ENCODE measurements at regions not wholly inside any gene's neighbourhood (a gene's known extent, or its start where the extent isn't known, plus 50 kb on each side); places are given as distances from the start of the nearest gene placed in this dataset.

DNA sequence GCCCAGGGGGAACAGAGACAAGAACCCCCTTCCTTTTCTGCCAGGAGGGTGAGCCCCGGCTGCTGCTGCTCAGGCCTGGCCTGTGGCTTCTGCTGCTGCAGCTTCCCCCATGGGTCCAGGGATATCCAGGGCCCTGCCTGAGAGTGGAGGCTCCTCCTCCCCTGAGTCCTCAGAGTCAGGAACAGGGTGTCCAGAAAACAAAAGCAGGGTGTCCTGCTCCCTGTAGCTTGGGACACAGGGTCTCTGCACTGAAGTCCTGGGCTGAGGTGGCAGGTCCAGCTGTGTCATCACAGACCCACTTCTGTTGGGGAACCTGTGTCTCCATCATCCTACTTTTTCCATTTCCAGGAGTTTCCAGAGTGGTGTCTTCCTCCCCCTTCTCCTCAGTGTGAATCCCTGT lies 76.1 kb downstream of the ZNF280B start:
- Histone ChIP-seq H3K27me3 (ENCODE audit: control insufficient read depth, insufficient read depth, low read length) (no peaks in the 10 kb centered on the region), H3K36me3 (ENCODE audit: control insufficient read depth, insufficient read depth, low read length) (no peaks in the 10 kb centered on the region), H3K9ac (no peak overlapping the region), H2AFZ (no peak overlapping the region), H3K27ac (no peak overlapping the region), H3K4me2 (ENCODE audit: low read length) (no peak overlapping the region), H3K4me3 (ENCODE audit: low read depth, low read length) (no peak overlapping the region), H3K9me3 (ENCODE audit: control insufficient read depth, low read length) (no peaks in the 10 kb centered on the region), H3K4me1 (no peaks in the 10 kb centered on the region), H3K79me2 (no peaks in the 10 kb centered on the region)
- TF ChIP-seq, protein P1, sequence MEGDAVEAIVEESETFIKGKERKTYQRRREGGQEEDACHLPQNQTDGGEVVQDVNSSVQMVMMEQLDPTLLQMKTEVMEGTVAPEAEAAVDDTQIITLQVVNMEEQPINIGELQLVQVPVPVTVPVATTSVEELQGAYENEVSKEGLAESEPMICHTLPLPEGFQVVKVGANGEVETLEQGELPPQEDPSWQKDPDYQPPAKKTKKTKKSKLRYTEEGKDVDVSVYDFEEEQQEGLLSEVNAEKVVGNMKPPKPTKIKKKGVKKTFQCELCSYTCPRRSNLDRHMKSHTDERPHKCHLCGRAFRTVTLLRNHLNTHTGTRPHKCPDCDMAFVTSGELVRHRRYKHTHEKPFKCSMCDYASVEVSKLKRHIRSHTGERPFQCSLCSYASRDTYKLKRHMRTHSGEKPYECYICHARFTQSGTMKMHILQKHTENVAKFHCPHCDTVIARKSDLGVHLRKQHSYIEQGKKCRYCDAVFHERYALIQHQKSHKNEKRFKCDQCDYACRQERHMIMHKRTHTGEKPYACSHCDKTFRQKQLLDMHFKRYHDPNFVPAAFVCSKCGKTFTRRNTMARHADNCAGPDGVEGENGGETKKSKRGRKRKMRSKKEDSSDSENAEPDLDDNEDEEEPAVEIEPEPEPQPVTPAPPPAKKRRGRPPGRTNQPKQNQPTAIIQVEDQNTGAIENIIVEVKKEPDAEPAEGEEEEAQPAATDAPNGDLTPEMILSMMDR (IDR thresholded peaks at IDR 0.05): no peak

DNA sequence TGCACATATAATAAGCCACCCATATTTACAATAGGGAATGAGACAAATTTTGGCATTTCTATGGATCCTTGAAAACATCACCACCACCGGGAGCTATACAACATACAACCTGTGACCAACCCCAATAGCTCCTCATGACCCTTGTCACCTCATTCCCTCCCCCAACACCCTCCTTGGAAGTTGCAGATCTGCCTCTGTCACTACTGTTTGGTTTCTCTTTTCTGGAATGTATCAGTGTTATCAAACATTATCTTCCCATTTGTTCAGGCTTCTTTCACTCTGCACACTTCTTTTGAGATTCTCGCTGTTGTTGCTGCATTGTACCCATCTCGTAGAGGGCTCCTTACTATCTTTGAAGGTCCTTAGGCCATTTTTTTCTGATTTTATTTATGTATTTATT lies 75.6 kb downstream of the ZNF280B start:
- Histone ChIP-seq H3K79me2 (no peaks in the 10 kb centered on the region), H3K36me3 (ENCODE audit: control insufficient read depth, insufficient read depth, low read length) (no peaks in the 10 kb centered on the region), H3K27ac (no peak overlapping the region), H3K4me3 (ENCODE audit: low read depth, low read length) (no peak overlapping the region), H3K9me3 (ENCODE audit: control insufficient read depth, low read length) (no peaks in the 10 kb centered on the region), H3K4me1 (no peaks in the 10 kb centered on the region), H3K4me2 (ENCODE audit: low read length) (no peak overlapping the region), H2AFZ (no peak overlapping the region), H3K27me3 (ENCODE audit: control insufficient read depth, insufficient read depth, low read length) (no peaks in the 10 kb centered on the region), H3K9ac (no peak overlapping the region)
- TF ChIP-seq, protein P1 (IDR thresholded peaks at IDR 0.05): no peak

DNA sequence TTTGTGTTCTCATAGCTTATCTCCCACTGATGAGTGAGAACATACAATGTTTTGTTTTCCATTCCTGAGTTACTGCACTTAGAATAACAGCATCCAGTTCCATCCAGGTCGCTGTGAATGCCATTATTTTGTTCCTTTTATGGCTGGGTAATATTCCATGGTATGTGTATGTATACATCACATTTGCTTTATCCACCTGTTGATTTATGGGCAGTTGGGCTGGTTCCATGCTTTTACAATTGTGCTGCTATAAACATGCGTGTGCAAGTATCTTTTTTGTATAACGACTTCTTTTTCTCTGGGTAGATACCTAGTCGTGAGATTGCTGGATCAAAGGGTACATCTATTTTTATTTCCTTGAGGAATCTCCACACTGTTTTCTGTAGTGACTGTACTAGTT lies 74.8 kb downstream of the ZNF280B start:
- Histone ChIP-seq H3K4me3 (ENCODE audit: low read depth, low read length) (no peak overlapping the region), H3K9me3 (ENCODE audit: control insufficient read depth, low read length) (no peaks in the 10 kb centered on the region), H3K36me3 (ENCODE audit: control insufficient read depth, insufficient read depth, low read length) (no peaks in the 10 kb centered on the region), H3K4me2 (ENCODE audit: low read length) (no peak overlapping the region), H3K79me2 (no peaks in the 10 kb centered on the region), H3K9ac (no peak overlapping the region), H3K4me1 (no peaks in the 10 kb centered on the region), H3K27ac (no peak overlapping the region), H2AFZ (no peak overlapping the region), H3K27me3 (ENCODE audit: control insufficient read depth, insufficient read depth, low read length) (no peaks in the 10 kb centered on the region)
- TF ChIP-seq, protein P1 (IDR thresholded peaks at IDR 0.05): no peak

All from parathyroid adenoma (tissue), 2 donors.